IPS-15b (cell line): ENCODE measurements at regions not wholly inside any gene's neighbourhood (a gene's known extent, or its start where the extent isn't known, plus 50 kb on each side); places are given as distances from the start of the nearest gene placed in this dataset.

Experiments
- H3K27me3 ChIP-seq: one replicate; pipeline ENCODE4 v1.6.1; 2013; ENCODE audit warnings: low read length; ENCODE audit not compliant: control insufficient read depth, insufficient read depth
- H3K36me3 ChIP-seq: one replicate; pipeline ENCODE4 v1.6.1; 2013; ENCODE audit warnings: low read length; ENCODE audit not compliant: control insufficient read depth, insufficient read depth
- H3K4me1 ChIP-seq: one replicate; pipeline ENCODE4 v1.6.1; 2013; ENCODE audit warnings: mild to moderate bottlenecking, low read length; ENCODE audit not compliant: control insufficient read depth, insufficient read depth
- H3K4me3 ChIP-seq: one replicate; pipeline ENCODE4 v1.5.1; 2013; ENCODE audit warnings: low read depth, low read length
- H3K9ac ChIP-seq: one replicate; pipeline ENCODE4 v1.6.1; 2013; ENCODE audit warnings: low read depth, mild to moderate bottlenecking, low read length
- H3K9me3 ChIP-seq: one replicate; pipeline ENCODE4 v1.6.1; 2013; ENCODE audit warnings: mild to moderate bottlenecking, low read length; ENCODE audit not compliant: control insufficient read depth, insufficient read depth

DNA sequence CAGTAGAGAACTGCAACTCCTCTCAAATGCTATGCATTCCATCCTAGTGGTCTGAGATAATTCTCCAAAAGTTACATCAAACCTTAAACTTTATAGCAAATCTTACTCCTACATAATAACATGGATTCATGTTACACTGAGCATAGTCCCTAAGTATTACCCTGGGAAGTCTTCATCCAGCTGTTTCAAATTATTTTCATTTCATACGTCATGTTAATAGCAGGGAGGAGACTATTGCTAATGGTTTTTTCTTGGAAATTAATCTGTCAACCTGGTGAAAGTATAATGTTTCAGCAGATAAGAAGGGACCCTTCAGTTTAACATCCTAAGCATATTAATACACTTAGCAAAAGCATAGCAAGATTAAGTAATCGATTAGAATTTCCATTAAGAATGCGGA is 318.1 kb downstream of the USP25 start:
- no peaks in the 10 kb centered on the region for H3K27me3 ChIP-seq
- no peaks in the 10 kb centered on the region for H3K9me3 ChIP-seq
- H3K4me1 ChIP-seq, result no peaks in the 10 kb centered on the region
- no peak overlapping the region for H3K4me3 ChIP-seq
- H3K9ac ChIP-seq, result no peak overlapping the region
- no peaks in the 10 kb centered on the region for H3K36me3 ChIP-seq

DNA sequence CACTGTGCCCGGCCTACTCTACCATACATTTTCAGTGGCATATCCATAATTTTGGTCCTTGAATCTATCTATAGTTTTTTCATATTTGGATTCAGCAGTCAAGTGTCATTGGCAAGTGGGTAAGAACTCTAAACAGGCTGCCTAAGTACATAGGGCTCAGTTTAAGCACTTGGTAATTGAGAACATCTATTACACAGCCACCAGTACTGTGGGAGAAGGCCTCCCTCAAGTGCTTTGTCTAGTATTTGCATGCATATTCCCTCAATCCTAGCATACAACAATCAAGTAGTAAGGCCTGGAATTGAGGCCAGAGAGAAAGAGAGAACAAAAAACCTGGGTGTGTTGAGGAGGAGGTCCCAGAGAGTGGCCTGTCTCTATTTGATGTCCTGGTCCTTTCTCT is 325.2 kb downstream of the USP25 start:
- Histone ChIP-seq H3K9me3 (no peaks in the 10 kb centered on the region), H3K27me3 (no peaks in the 10 kb centered on the region), H3K9ac (no peak overlapping the region), H3K4me3 (no peak overlapping the region), H3K4me1 (no peaks in the 10 kb centered on the region), H3K36me3 (no peaks in the 10 kb centered on the region)

DNA sequence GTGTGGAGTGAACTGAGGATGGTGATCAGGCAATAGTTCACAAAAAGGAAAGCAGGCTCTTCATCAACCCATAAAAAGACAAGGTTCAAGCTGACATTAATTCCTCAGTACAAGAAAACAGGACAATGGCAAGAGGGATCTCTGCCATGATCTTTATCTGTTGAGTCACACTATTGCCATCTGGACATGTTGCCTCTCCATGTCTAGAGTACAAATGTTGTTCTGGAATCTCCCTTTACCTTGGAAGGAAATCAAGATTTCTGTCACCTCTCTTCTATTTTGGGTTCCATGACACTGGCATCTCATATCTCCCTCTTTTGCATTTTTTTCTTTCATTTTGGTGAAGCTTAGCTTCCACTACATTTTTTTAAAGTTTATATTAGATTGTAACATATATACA is 329.1 kb downstream of the USP25 start:
- Histone ChIP-seq H3K4me3 (no peak overlapping the region), H3K4me1 (no peaks in the 10 kb centered on the region), H3K9ac (no peak overlapping the region), H3K27me3 (no peaks in the 10 kb centered on the region), H3K9me3 (no peaks in the 10 kb centered on the region), H3K36me3 (no peaks in the 10 kb centered on the region)

DNA sequence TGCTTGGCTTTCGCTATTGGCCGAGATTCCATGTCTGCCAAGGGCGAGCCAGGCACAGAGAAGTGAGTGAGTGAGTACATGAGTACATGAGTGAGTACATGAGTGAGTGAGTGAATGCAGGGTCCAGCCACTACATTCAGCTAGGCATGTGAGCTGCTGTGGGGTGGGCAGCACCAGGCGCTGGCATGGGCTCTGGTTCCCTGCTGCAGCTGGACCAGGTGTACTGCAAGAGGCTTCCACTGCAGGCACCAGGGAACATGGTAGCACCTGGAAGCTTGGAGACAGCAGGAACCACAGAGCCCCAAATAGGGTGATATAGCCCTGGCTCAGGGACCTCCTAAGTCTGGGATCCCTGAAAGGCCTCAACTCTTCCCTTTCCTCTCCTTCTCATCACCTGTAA is 330.2 kb downstream of the USP25 start:
- H3K9ac ChIP-seq, result no peak overlapping the region
- H3K36me3 ChIP-seq, result no peaks in the 10 kb centered on the region

DNA sequence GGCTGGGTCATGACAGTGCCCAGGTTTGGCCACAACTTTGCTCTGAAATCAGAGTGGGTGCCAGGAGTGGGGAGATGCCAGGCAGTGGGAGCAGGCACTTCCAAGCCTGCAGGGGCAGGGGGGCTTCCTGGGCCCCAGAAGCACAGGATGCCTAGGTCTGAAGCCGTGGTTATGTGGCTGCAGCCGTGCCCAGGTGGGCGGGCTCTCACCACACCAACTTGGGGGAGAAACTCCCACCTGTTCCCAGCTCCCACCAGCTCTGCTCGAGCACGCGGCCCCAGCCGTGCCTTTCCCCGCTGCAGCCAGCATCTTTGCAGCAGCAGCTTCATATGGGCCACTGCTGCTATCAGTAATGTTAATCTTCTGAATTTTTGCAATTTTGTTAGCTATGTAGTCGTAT is 331.4 kb downstream of the USP25 start:
- Histone ChIP-seq H3K27me3 (no peaks in the 10 kb centered on the region), H3K36me3 (no peaks in the 10 kb centered on the region), H3K9ac (no peak overlapping the region), H3K9me3 (no peaks in the 10 kb centered on the region), H3K4me3 (no peak overlapping the region), H3K4me1 (no peaks in the 10 kb centered on the region)

More for the DNA sequence above, 330.2 kb downstream of the USP25 start:
- no peaks in the 10 kb centered on the region for H3K9me3 ChIP-seq
- H3K4me1 ChIP-seq, result no peaks in the 10 kb centered on the region
- H3K4me3 ChIP-seq, result no peak overlapping the region
- no peaks in the 10 kb centered on the region for H3K27me3 ChIP-seq

DNA sequence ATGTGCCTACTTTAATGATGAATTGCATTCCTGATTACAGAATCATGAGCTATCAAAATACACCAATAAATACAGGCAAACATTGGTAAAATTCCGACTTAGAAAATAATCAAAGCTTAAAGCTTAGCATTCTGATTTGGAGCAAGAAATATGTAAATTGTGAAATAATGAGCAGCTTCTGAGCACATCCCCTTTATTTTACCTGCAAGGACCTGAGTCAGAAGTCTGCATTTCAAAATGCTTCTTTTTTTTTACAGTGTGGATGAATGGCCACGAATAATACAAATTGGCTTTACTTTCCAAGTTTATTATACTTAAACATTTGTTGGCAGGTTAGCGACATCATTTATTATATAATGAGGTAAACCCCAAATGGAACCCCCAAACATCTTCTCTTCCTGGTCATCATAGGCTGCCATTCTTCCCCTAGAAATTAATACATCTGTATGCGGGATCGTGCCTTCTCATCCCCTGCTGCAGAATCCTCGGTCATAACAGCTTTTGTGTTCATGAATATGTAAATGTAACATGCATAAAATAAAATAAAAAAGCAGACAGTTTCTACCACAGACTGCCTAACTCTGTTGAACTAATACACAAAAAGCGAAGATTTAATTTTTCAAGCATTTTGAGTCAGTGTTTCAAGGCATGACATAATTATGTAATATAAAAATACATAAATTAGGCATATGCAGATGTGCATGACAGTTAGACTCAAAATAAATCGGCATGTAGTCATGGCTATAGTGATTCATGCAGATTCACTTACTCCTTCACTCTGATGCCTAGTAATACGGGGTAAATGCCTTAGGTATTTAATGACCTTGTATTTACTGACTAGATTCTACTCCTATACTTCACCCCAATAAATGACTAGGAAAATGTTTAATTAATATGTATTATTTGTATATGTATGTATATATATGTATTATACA is 339.7 kb downstream of the USP25 start:
- no peaks in the 10 kb centered on the region for H3K9me3 ChIP-seq
- H3K4me3 ChIP-seq, result no peak overlapping the region
- H3K27me3 ChIP-seq, result no peaks in the 10 kb centered on the region
- H3K4me1 ChIP-seq, result no peaks in the 10 kb centered on the region
- H3K9ac ChIP-seq, result no peak overlapping the region
- H3K36me3 ChIP-seq, result no peaks in the 10 kb centered on the region

DNA sequence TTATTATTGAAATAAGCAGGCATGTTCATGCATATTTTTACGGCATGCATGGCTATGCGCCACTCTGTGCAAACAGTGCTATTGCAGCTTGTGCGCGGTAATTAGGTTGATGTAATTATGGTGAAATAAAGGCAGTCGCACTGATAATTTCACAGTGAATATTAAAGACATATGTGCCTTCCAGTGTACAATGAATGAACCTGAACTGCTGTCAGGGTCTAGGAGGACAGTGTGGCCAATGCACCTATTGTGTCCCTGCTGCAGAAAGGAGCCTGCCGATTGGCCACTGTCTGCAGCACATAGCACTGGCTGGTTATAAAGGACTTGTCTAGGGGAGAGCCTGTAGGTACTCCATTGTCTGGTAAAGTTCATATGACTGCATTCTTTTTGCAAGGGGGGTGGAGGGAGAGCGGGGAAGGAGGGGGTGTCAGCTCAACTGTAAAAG is 340.4 kb downstream of the USP25 start:
- no peaks in the 10 kb centered on the region for H3K4me1 ChIP-seq
- H3K9me3 ChIP-seq, result no peaks in the 10 kb centered on the region
- H3K4me3 ChIP-seq, result no peak overlapping the region
- H3K36me3 ChIP-seq, result no peaks in the 10 kb centered on the region
- no peak overlapping the region for H3K9ac ChIP-seq
- no peaks in the 10 kb centered on the region for H3K27me3 ChIP-seq

DNA sequence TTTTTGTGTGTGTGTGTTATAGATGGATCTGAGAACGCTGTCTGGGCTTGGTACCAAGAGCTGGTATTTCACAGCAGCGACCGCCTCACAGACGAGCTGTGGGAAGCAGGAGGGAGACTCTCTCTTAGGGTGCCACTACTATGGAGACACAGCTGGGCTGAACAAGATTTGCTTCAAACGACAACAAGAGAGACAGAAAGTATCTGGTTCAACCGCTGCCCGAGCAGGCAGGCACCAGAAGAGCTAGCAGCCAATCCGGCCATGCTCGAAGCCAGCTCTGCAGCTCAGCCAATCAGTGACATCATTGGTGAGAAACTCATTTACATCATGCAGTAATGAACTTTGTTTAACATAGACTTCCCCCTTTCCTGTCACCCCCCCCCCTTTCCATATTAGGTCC is 341.3 kb downstream of the USP25 start:
- Histone ChIP-seq H3K4me3 (no peak overlapping the region), H3K9me3 (no peaks in the 10 kb centered on the region)

DNA sequence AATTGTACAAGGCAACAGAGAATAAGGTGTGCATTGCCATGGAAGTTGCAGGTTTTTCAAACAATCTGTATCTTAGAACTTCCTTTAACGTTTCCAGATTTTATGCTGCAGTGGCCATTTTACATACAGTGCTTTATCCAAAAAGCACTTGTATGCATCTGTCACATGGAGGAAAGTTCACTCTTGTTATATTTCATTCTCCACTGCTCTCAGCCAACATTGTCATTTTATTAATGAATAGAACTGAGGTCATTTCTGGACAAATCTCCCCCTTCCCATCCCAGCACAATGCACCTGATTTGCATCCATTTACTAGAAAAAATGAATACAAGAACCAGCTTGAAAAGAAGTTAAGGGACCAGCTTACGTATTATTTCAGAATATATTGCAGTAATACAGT is 342.0 kb downstream of the USP25 start:
- Histone ChIP-seq H3K9ac (no peak overlapping the region), H3K9me3 (no peaks in the 10 kb centered on the region), H3K27me3 (no peaks in the 10 kb centered on the region), H3K36me3 (no peaks in the 10 kb centered on the region), H3K4me3 (no peak overlapping the region), H3K4me1 (no peaks in the 10 kb centered on the region)

More for the DNA sequence above, 341.3 kb downstream of the USP25 start:
- H3K9ac ChIP-seq, result no peak overlapping the region
- H3K27me3 ChIP-seq, result no peaks in the 10 kb centered on the region
- H3K36me3 ChIP-seq, result no peaks in the 10 kb centered on the region
- no peaks in the 10 kb centered on the region for H3K4me1 ChIP-seq

DNA sequence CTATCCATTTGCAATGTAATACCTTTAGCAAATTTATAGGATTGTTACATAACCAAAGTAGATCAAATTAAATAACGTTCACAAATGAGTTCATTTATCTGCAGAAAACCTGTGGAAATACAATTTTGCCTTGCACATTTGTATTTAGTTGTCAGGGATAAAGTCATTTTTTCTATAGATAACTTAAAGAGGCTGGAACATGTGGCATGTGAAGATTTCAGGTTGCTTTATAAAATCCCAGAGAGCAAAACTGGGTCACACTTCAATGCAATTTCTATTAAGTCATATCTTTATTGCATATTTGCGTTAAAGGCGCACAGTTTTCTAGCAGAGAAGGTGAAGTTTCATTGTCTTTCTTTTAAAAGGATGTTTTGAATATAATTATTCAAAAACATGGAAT is 342.4 kb downstream of the USP25 start:
- Histone ChIP-seq H3K36me3 (no peaks in the 10 kb centered on the region), H3K4me3 (no peak overlapping the region)

DNA sequence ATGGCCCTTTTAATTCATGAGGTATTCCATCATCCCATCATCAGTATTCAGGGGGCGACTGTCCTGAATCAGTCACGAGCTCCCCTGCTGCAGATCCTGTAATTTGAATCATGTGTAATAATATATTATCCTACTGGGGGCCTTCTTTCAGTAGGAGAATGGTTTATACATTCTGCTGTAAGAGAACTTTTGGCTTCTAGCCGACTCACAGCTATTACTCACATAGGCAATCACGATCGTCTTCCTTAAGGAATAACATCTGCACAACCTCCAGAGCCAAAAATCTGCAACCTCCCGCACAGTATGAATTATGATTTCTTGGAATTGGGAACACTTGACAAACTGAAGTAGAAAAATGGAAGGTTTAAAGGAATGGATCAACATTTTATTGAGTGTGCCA is 343.0 kb downstream of the USP25 start:
- no peaks in the 10 kb centered on the region for H3K9me3 ChIP-seq
- no peaks in the 10 kb centered on the region for H3K27me3 ChIP-seq
- no peak overlapping the region for H3K9ac ChIP-seq
- no peaks in the 10 kb centered on the region for H3K4me1 ChIP-seq
- no peaks in the 10 kb centered on the region for H3K36me3 ChIP-seq
- H3K4me3 ChIP-seq, result no peak overlapping the region

More for the DNA sequence above, 342.4 kb downstream of the USP25 start:
- Histone ChIP-seq H3K4me1 (no peaks in the 10 kb centered on the region), H3K9me3 (no peaks in the 10 kb centered on the region), H3K27me3 (no peaks in the 10 kb centered on the region), H3K9ac (no peak overlapping the region)

DNA sequence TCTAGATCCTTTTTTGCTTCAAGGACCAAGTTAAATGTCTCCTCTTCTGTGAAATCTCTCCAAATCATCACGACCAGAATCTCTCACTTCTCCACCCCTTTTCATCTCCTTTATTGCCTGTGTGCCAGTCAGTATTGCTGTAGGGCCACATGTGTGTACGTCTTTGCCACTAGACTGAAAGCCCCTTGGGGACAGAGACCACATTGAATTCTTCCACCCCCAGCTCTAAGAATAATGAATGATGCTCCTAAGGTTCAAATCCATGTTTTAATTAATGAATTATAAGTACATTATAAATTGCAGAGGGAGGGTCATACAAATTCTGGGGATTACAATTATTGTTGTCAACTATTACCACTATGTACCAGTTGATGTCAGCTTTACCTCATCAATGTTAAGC is 343.8 kb downstream of the USP25 start:
- Histone ChIP-seq H3K4me1 (no peaks in the 10 kb centered on the region), H3K27me3 (no peaks in the 10 kb centered on the region), H3K9ac (no peak overlapping the region)

More for the DNA sequence above, 343.8 kb downstream of the USP25 start:
- Histone ChIP-seq H3K9me3 (no peaks in the 10 kb centered on the region), H3K4me3 (no peak overlapping the region), H3K36me3 (no peaks in the 10 kb centered on the region)
